Stomach (tissue), 8 donors: ENCODE measurements at regions not wholly inside any gene's neighbourhood (a gene's known extent, or its start where the extent isn't known, plus 50 kb on each side); places are given as distances from the start of the nearest gene placed in this dataset.

Source experiments
- DNase-seq, 2 donors: peaks; one replicate each; pipeline versions ENCODE4 v3.0.0 to v3.0.0-alpha.2; 2013 to 2019
- H3K27ac ChIP-seq, 5 donors: fragments of 200-600 bp in 4 of 5; sonication (generic) in 4 of 5; one replicate each; pipeline ENCODE4 v1.5.1; 2013 to 2019; ENCODE audit warnings: mild to moderate bottlenecking in 1 of 5, moderate library complexity in 1 of 5
- H3K27me3 ChIP-seq, 3 donors: fragments of 200-600 bp; sonication (generic); one replicate each; pipeline ENCODE4 v1.5.1; 2017 to 2019; ENCODE audit warnings: mixed run types in 1 of 3
- H3K36me3 ChIP-seq, 4 donors: fragments of 200-600 bp; sonication (generic); 1 replicate in 3 of 4; 2 replicates in 1 of 4; pipeline ENCODE4 v1.5.1; 2016 to 2019
- H3K4me1 ChIP-seq, 4 donors: fragments of 200-600 bp; sonication (generic); one replicate each; pipeline ENCODE4 v1.5.1; 2016 to 2019
- H3K4me3 ChIP-seq, 4 donors: fragments of 200-600 bp; sonication (generic) in 3 of 4; one replicate each; pipeline ENCODE4 v1.5.1; 2016 to 2019; ENCODE audit warnings: mild to moderate bottlenecking in 1 of 4
- H3K9me3 ChIP-seq, 4 donors: fragments of 200-600 bp; sonication (generic); one replicate each; pipeline ENCODE4 v1.5.1; 2016 to 2019
- CTCF ChIP-seq, 7 experiments: fragments of 450-650 bp in 4 of 7; fragments of 200-600 bp in 3 of 7; sonication (generic) in 3 of 7; IDR thresholded peaks; one replicate each; pipeline ENCODE4 v1.5.1; 2016 to 2019; ENCODE audit warnings: antibody characterized with exemption in 7 of 7, control low read depth in 2 of 7, mild to moderate bottlenecking in 1 of 7
- EP300 ChIP-seq: sonication (generic); formaldehyde crosslinking; IDR thresholded peaks from one replicate; pipeline ENCODE4 v1.6.1; 2017; ENCODE audit warnings: antibody characterized with exemption
- POLR2A ChIP-seq, 4 donors: fragments of 450-650 bp; IDR thresholded peaks; one replicate each; pipeline ENCODE4 v1.6.1; 2016; ENCODE audit warnings: antibody characterized with exemption in 4 of 4, control low read depth in 2 of 4, mild to moderate bottlenecking in 1 of 4, moderate library complexity in 1 of 4
- POLR2AphosphoS5 ChIP-seq, 3 donors: sonication (generic); formaldehyde crosslinking; IDR thresholded peaks; one replicate each; pipeline ENCODE4 v1.6.1; 2016; ENCODE audit warnings: antibody characterized with exemption in 3 of 3
- WGBS, 5 donors: extraction: QIAGEN DNeasy Blood & Tissue Kit in 3 of 5; methylation state at CpG; one replicate each; pipeline versions ENCODE4 v1.1.5 to v1.1.7; 2013 to 2018; 5-methylcytosine and 5-hydroxymethylcytosine counted together
- intact Hi-C: fragments of 100-400 bp; cut with DNase I; formaldehyde crosslinking; loops from one replicate; pipeline ENCODE4 v1.15.1; 2023; ENCODE audit warnings: low total_unique reads
- donor health status: healthy with polysubstance abuse.
- donor health status: Bipolar disorder and iron deficiency.
- donor health status: healthy.

- Histone ChIP-seq H3K4me3 (no peak overlapping the region), H3K4me1 (no peaks in the 10 kb centered on the region), H3K36me3 (no peaks in the 10 kb centered on the region), H3K27ac (no peak overlapping the region), H3K27me3 (no peaks in the 10 kb centered on the region), H3K9me3 (no peaks in the 10 kb centered on the region)
- intact Hi-C loops = no loop called here
- TF ChIP-seq POLR2AphosphoS5 (IDR thresholded peaks at IDR 0.05) = no peak
- TF ChIP-seq CTCF (IDR thresholded peaks at IDR 0.05) = no peak
- no peak for TF ChIP-seq EP300
- TF ChIP-seq POLR2A (IDR thresholded peaks at IDR 0.05) = no peak
- WGBS, 5 donors = 70 to 91% (median 81%) methylated on average over 4 of the region's 4 CpGs
- no peak for DNase-seq
Observed at GRCh38 chr14:48943913-48944312, 642.3 kb downstream of the RPS29 start.

GRCh38 chr14:48937541-48938195 is 648.5 kb downstream of the RPS29 start:
- intact Hi-C loops = no loop called here
- Histone ChIP-seq H3K36me3 (no peaks in the 10 kb centered on the region), H3K4me1 (peaks cover 0 to 6% (median 0%) of the 10 kb centered on the region in 4 donors), H3K27me3 (no peaks in the 10 kb centered on the region), H3K27ac (no peak overlapping the region), H3K9me3 (no peaks in the 10 kb centered on the region), H3K4me3 (no peak overlapping the region)
- DNase-seq = peak in 1 of 2 donors; percentile 70
- no peak for TF ChIP-seq EP300
- no peak for TF ChIP-seq POLR2A (IDR thresholded peaks at IDR 0.05)
- TF ChIP-seq CTCF (IDR thresholded peaks at IDR 0.05) = no peak
- TF ChIP-seq POLR2AphosphoS5 (IDR thresholded peaks at IDR 0.05) = no peak
- whole genome bisulfite sequencing, 5 donors = 54 to 73% (median 67%) methylated on average over 10 of the region's 10 CpGs

GRCh38 chr14:48936849-48937248 is 649.3 kb downstream of the RPS29 start:
- H3K27ac ChIP-seq = no peak overlapping the region
- no peaks in the 10 kb centered on the region for H3K36me3 ChIP-seq
- intact Hi-C loops = no loop called here
- no peaks in the 10 kb centered on the region for H3K27me3 ChIP-seq
- WGBS, 5 donors = 38 to 63% (median 58%) methylated on average over 1 of the region's 1 CpG
- no peaks in the 10 kb centered on the region for H3K9me3 ChIP-seq
- no peak for TF ChIP-seq EP300
- no peak for TF ChIP-seq CTCF (IDR thresholded peaks at IDR 0.05)
- TF ChIP-seq POLR2AphosphoS5 (IDR thresholded peaks at IDR 0.05) = no peak
- TF ChIP-seq POLR2A (IDR thresholded peaks at IDR 0.05) = no peak
- H3K4me3 ChIP-seq = no peak overlapping the region
- peaks cover 0 to 6% (median 0%) of the 10 kb centered on the region in 4 donors for H3K4me1 ChIP-seq
- no peak for DNase-seq

- intact Hi-C loops = no loop called here
- DNase-seq = peak in 1 of 2 donors; percentile 35
- H3K4me3 ChIP-seq = no peak overlapping the region
- H3K36me3 ChIP-seq = no peaks in the 10 kb centered on the region
- WGBS, 5 donors = 48 to 60% (median 51%) methylated on average over 2 of the region's 2 CpGs
- H3K27me3 ChIP-seq = no peaks in the 10 kb centered on the region
- H3K4me1 ChIP-seq = peaks cover 0 to 6% (median 0%) of the 10 kb centered on the region in 4 donors
- H3K27ac ChIP-seq = no peak overlapping the region
- H3K9me3 ChIP-seq = no peaks in the 10 kb centered on the region
- TF ChIP-seq EP300 (no peak), POLR2A (IDR thresholded peaks at IDR 0.05) (no peak), POLR2AphosphoS5 (IDR thresholded peaks at IDR 0.05) (no peak), CTCF (IDR thresholded peaks at IDR 0.05) (no peak)
Observed at GRCh38 chr14:48936362-48936761, 649.8 kb downstream of the RPS29 start.
